HEK293T (cell line): ENCODE measurements at regions not wholly inside any gene's neighbourhood (a gene's known extent, or its start where the extent isn't known, plus 50 kb on each side); places are given as distances from the start of the nearest gene placed in this dataset.

Source experiments
- FOXK2 ChIP-seq: fragments of 450-650 bp; IDR thresholded peaks from 2 replicates; pipeline ENCODE4 v1.6.1; 2016; ENCODE audit warnings: mild to moderate bottlenecking
- FOXM1 ChIP-seq: fragments of 450-650 bp; IDR thresholded peaks from 2 replicates; pipeline ENCODE4 v1.6.1; 2017; ENCODE audit warnings: mild to moderate bottlenecking, borderline replicate concordance
- SP1 ChIP-seq: fragments of 450-650 bp; IDR thresholded peaks from 2 replicates; pipeline ENCODE4 v1.6.1; 2017
- TARDBP ChIP-seq: fragments of 450-650 bp; IDR thresholded peaks from 2 replicates; pipeline ENCODE4 v1.6.1; 2016
- ZNF384 ChIP-seq: fragments of 450-650 bp; IDR thresholded peaks from 2 replicates; pipeline ENCODE4 v1.6.1; 2016

- TF ChIP-seq FOXK2 (no peak), TARDBP (no peak), ZNF384 (no peak), SP1 (no peak), FOXM1 (no peak)
These were observed 639.5 kb downstream of the OTOL1 start for GRCh38 chr3:162136136-162136535.
